SK-N-MC (cell line): ENCODE measurements at regions not wholly inside any gene's neighbourhood (a gene's known extent, or its start where the extent isn't known, plus 50 kb on each side); places are given as distances from the start of the nearest gene placed in this dataset.

Experiments used
- EZH2 ChIP-seq: fragments of 200-600 bp; sonication (generic); IDR thresholded peaks from one replicate; pipeline ENCODE4 v1.6.1; 2017; ENCODE audit warnings: antibody characterized with exemption
- POLR2AphosphoS5 ChIP-seq: IDR thresholded peaks from 2 replicates; pipeline ENCODE4 v1.6.1; 2012; ENCODE audit warnings: mild to moderate bottlenecking, low read depth, low read length, borderline replicate concordance

DNA sequence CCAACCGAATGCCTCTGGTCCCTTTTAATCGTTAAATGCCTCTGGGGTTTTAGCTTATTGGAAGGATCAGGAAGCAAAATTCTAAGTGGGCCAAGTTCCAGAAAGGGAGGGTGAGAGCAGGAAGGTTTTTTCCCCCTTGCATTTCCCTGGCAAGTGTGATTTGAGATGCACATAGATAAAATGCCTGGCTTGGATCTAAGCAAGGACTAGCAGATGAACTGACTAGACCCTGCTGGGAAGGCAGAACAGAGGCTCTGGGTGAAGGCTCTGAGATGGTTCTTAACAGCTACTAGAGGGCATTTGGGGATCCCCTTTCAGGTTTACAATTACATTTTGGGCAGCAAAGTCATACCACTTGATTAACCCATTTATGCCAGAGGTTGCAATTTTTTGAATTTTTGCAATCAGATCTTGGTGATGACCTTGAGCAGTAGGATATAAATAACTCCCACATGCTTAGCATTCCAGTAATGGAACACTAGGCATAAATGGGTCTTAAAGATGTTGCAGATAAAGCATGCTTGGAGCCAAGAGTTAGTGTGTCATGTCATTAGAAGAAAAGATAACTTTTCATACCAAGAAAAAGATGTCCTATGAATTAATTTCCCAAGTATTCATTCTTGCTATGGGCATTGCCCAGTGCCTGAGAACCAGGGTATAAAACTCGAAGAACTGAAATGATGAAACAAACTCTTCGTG lies 205.9 kb downstream of the SEC23IP start:
- TF ChIP-seq POLR2AphosphoS5, result no peak
- no peak for TF ChIP-seq EZH2
